ENCODE measurements at regions not wholly inside any gene's neighbourhood (a gene's known extent, or its start where the extent isn't known, plus 50 kb on each side); places are given as distances from the start of the nearest gene placed in this dataset.

DNA sequence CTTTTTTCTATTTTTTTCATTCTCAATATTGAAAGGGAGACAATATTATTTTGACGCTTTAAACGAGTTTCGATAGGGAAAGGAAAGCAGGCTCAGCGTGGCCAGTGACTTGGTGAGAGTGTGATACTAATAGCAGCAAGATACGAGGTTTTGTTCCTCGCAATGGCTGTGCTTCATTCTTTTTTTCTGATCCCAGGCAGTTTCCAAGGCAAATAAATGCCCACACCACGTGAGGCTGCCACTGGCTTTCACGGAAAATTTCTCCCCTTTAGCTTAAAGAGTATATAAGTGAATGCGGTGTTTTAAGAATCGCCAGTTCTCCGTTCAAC, 196.4 kb upstream of the ZNF184 start:
- Histone ChIP-seq H2AFZ (ENCODE audit: low read length) (no peak overlapping the region), H2BK120ac (ENCODE audit: low read depth, low read length, poor library complexity, severe bottlenecking) (no peak overlapping the region), H2BK12ac (ENCODE audit: insufficient read length, low read depth, low read length) (no peak overlapping the region), H3K56ac (ENCODE audit: insufficient read length, low read depth, low read length) (no peak overlapping the region), H3K79me1 (ENCODE audit: insufficient read depth, low read depth, low read length, poor library complexity, severe bottlenecking) (no peaks in the 10 kb centered on the region), H3K9me3 (ENCODE audit: control insufficient read depth, low read depth, low read length) (no peaks in the 10 kb centered on the region), H2BK15ac (ENCODE audit: low read depth, low read length) (no peak overlapping the region), H2AK5ac (ENCODE audit: insufficient read length, low read length) (no peak overlapping the region), H3K79me2 (ENCODE audit: insufficient read depth, low read length) (no peaks in the 10 kb centered on the region), H3K9ac (ENCODE audit: extremely low read depth, insufficient read length, low read length) (no peak overlapping the region), H4K5ac (ENCODE audit: insufficient read length, low read depth, low read length) (no peak overlapping the region), H4K91ac (ENCODE audit: insufficient read length, low read depth, low read length) (no peak overlapping the region), H3K23ac (ENCODE audit: insufficient read length, low read depth, low read length) (no peak overlapping the region), H2BK5ac (ENCODE audit: insufficient read length, low read length) (no peak overlapping the region), H3K14ac (ENCODE audit: insufficient read depth, low read length) (no peak overlapping the region), H3K4ac (ENCODE audit: low read depth, low read length) (no peak overlapping the region), H4K8ac (replicated peaks; ENCODE audit: insufficient read length, low read depth, low read length) (no peak overlapping the region), H4K20me1 (ENCODE audit: control insufficient read depth, insufficient read depth, insufficient read length) (no peaks in the 10 kb centered on the region), H3K27ac (ENCODE audit: insufficient read length, low read depth, low read length) (no peak overlapping the region), H3K4me2 (ENCODE audit: insufficient read depth, insufficient read length, low read length) (peak overlapping the region; percentile 85), H3K23me2 (ENCODE audit: insufficient read length, low read depth, low read length, poor library complexity, severe bottlenecking) (peaks cover 31% of the 10 kb centered on the region), H3K4me1 (ENCODE audit: insufficient read depth, low read length) (no peaks in the 10 kb centered on the region), H3T11ph (ENCODE audit: low read length) (no peak overlapping the region), H2BK20ac (ENCODE audit: low read depth, low read length, poor library complexity, severe bottlenecking) (no peak overlapping the region), H3K27me3 (ENCODE audit: insufficient read depth, low read length) (peaks cover 6% of the 10 kb centered on the region; the same call in 1 of the 2 replicates), H3K18ac (ENCODE audit: insufficient read length, low read depth, low read length) (no peak overlapping the region)
- Mint-ChIP-seq H3K27me3 (ENCODE audit: low read depth) (peaks cover 67% of the 10 kb centered on the region), H3K9me3 (peaks cover 0 to 4% of the 10 kb centered on the region in 2 experiments; a peak in 2 of 5 replicates), H3K36me3 (ENCODE audit: insufficient read depth in 1 of 3, low read depth in 3 of 3) (no peaks in the 10 kb centered on the region; a peak in 1 of 7 replicates), H3K4me3 (peak overlapping the region; percentile 84 to 89), H3K27ac (no peak overlapping the region), H3K4me1 (peaks cover 20 to 32% of the 10 kb centered on the region in 2 experiments)
- TF ChIP-seq, protein P1, sequence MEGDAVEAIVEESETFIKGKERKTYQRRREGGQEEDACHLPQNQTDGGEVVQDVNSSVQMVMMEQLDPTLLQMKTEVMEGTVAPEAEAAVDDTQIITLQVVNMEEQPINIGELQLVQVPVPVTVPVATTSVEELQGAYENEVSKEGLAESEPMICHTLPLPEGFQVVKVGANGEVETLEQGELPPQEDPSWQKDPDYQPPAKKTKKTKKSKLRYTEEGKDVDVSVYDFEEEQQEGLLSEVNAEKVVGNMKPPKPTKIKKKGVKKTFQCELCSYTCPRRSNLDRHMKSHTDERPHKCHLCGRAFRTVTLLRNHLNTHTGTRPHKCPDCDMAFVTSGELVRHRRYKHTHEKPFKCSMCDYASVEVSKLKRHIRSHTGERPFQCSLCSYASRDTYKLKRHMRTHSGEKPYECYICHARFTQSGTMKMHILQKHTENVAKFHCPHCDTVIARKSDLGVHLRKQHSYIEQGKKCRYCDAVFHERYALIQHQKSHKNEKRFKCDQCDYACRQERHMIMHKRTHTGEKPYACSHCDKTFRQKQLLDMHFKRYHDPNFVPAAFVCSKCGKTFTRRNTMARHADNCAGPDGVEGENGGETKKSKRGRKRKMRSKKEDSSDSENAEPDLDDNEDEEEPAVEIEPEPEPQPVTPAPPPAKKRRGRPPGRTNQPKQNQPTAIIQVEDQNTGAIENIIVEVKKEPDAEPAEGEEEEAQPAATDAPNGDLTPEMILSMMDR (conservative IDR thresholded peaks at IDR 0.05), result no peak
- WGBS (ENCODE audit: extremely low coverage, insufficient read length, low lambda C conversion rate), result no CpG with 5 or more reads among the region's 11 CpGs
- DNase-seq, result no peak
